Lower leg skin (tissue), 4 donors: ENCODE measurements at regions not wholly inside any gene's neighbourhood (a gene's known extent, or its start where the extent isn't known, plus 50 kb on each side); places are given as distances from the start of the nearest gene placed in this dataset.

Experiments used
- DNase-seq, 2 donors: peaks; one replicate each; pipeline ENCODE4 v3.0.0-alpha.2; 2019; ENCODE audit warnings: low spot score in 2 of 2
- H3K4me3 ChIP-seq: fragments of 200-600 bp; sonication (generic); 2 replicates; pipeline ENCODE4 v1.5.1; 2017; ENCODE audit warnings: mild to moderate bottlenecking, low read depth; ENCODE audit not compliant: poor library complexity, severe bottlenecking
- CTCF ChIP-seq, 3 donors: fragments of 450-650 bp; IDR thresholded peaks; one replicate each; pipeline ENCODE4 v1.5.1; 2016; ENCODE audit warnings: antibody characterized with exemption in 3 of 3, mild to moderate bottlenecking in 3 of 3, moderate library complexity in 2 of 3
- POLR2A ChIP-seq, 2 donors: fragments of 450-650 bp; IDR thresholded peaks; one replicate each; pipeline ENCODE4 v1.6.1; 2016 to 2017; ENCODE audit warnings: antibody characterized with exemption in 2 of 2, mild to moderate bottlenecking in 1 of 2, moderate library complexity in 1 of 2
- WGBS, 2 donors: methylation state at CpG; one replicate each; pipeline ENCODE4 v1.1.5; 2018; 5-methylcytosine and 5-hydroxymethylcytosine counted together
- intact Hi-C: fragments of 100-400 bp; cut with DNase I; formaldehyde crosslinking; loops from one replicate; pipeline ENCODE4 v1.15.0; 2023; ENCODE audit warnings: low total_unique reads

GRCh38 chr2:144683107-144683753 lies 163.3 kb upstream of the ZEB2 start:
- TF ChIP-seq CTCF (IDR thresholded peaks at IDR 0.05) (no peak), POLR2A (IDR thresholded peaks at IDR 0.05) (no peak)
- no peak for DNase-seq
- 50 to 72% methylated on average over 6 of the region's 6 CpGs for WGBS, 2 donors
- H3K4me3 ChIP-seq = no peak overlapping the region
- intact Hi-C loops = no loop called here

GRCh38 chr2:144682248-144682647 lies 162.3 kb upstream of the ZEB2 start:
- TF ChIP-seq POLR2A (IDR thresholded peaks at IDR 0.05) (no peak), CTCF (IDR thresholded peaks at IDR 0.05) (no peak)
- intact Hi-C loops = no loop called here
- H3K4me3 ChIP-seq = no peak overlapping the region
- 30 to 40% methylated on average over 4 of the region's 4 CpGs for WGBS, 2 donors
- peak in 1 of 2 donors; percentile 60 for DNase-seq

- intact Hi-C loops = no loop called here
- TF ChIP-seq POLR2A (IDR thresholded peaks at IDR 0.05) (no peak), CTCF (IDR thresholded peaks at IDR 0.05) (no peak)
These were observed 161.5 kb upstream of the ZEB2 start for GRCh38 chr2:144681389-144681788.

GRCh38 chr2:144679942-144680341 lies 160.0 kb upstream of the ZEB2 start:
- TF ChIP-seq POLR2A (IDR thresholded peaks at IDR 0.05) = no peak
- TF ChIP-seq CTCF (IDR thresholded peaks at IDR 0.05) = no peak
- no peak overlapping the region for H3K4me3 ChIP-seq
- intact Hi-C loops = no loop called here
- WGBS, 2 donors = 63 to 67% methylated on average over 5 of the region's 5 CpGs
- no peak for DNase-seq

More at GRCh38 chr2:144681389-144681788, 161.5 kb upstream of the ZEB2 start:
- DNase-seq = no peak
- no peak overlapping the region for H3K4me3 ChIP-seq

- no peak for DNase-seq
- no peak for TF ChIP-seq CTCF (IDR thresholded peaks at IDR 0.05)
- TF ChIP-seq POLR2A (IDR thresholded peaks at IDR 0.05) = no peak
- intact Hi-C loops = no loop called here
- WGBS, 2 donors = 68 to 73% methylated on average over 1 of the region's 1 CpG
- H3K4me3 ChIP-seq = no peak overlapping the region
These were observed 158.8 kb upstream of the ZEB2 start for GRCh38 chr2:144678736-144679135.

- DNase-seq = no peak
- 46 to 57% methylated on average over 3 of the region's 3 CpGs for WGBS, 2 donors
- no peak overlapping the region for H3K4me3 ChIP-seq
- TF ChIP-seq CTCF (IDR thresholded peaks at IDR 0.05) (no peak), POLR2A (IDR thresholded peaks at IDR 0.05) (no peak)
- intact Hi-C loops = no loop called here
These were observed 155.8 kb upstream of the ZEB2 start for GRCh38 chr2:144675731-144676130.
